Prostate gland (tissue), 2 donors: ENCODE measurements at regions not wholly inside any gene's neighbourhood (a gene's known extent, or its start where the extent isn't known, plus 50 kb on each side); places are given as distances from the start of the nearest gene placed in this dataset.

Experiments
- DNase-seq: peaks from one replicate; pipeline ENCODE4 v3.0.0-alpha.2; 2019; ENCODE audit warnings: low spot score
- H3K27ac ChIP-seq, 2 donors: fragments of 200-600 bp; sonication (generic); 2 replicates each; pipeline ENCODE4 v1.5.1; 2017 to 2019
- H3K27me3 ChIP-seq: fragments of 200-600 bp; sonication (generic); replicated peaks from 2 replicates; pipeline ENCODE4 v1.5.1; 2019; ENCODE audit not compliant: insufficient read depth
- H3K36me3 ChIP-seq, 2 donors: fragments of 200-600 bp; sonication (generic); 1 replicate in 1 of 2; 2 replicates in 1 of 2; pipeline versions ENCODE4 v1.5.1 to v1.8.1; 2017 to 2019
- H3K4me1 ChIP-seq: fragments of 200-600 bp; sonication (generic); replicated peaks from 2 replicates; pipeline ENCODE4 v1.5.1; 2019
- H3K4me3 ChIP-seq, 2 donors: fragments of 200-600 bp; sonication (generic); 2 replicates each; pipeline ENCODE4 v1.5.1; 2017 to 2019
- H3K9me3 ChIP-seq: fragments of 200-600 bp; sonication (generic); 2 replicates; pipeline ENCODE4 v1.5.1; 2017
- CTCF ChIP-seq, 4 experiments: fragments of 200-600 bp in 2 of 4; fragments of 450-650 bp in 2 of 4; sonication (generic) in 2 of 4; IDR thresholded peaks; 1 replicate in 3 of 4; 2 replicates in 1 of 4; pipeline ENCODE4 v1.5.1; 2016 to 2019; ENCODE audit warnings: antibody characterized with exemption in 4 of 4, mild to moderate bottlenecking in 2 of 4, moderate library complexity in 2 of 4
- POLR2A ChIP-seq: fragments of 450-650 bp; IDR thresholded peaks from one replicate; pipeline ENCODE4 v1.6.1; 2016; ENCODE audit warnings: antibody characterized with exemption, mild to moderate bottlenecking
- POLR2AphosphoS5 ChIP-seq: sonication (generic); formaldehyde crosslinking; IDR thresholded peaks from one replicate; pipeline ENCODE4 v1.6.1; 2017; ENCODE audit warnings: antibody characterized with exemption
- WGBS: methylation state at CpG from one replicate; pipeline ENCODE4 v1.1.5; 2018; 5-methylcytosine and 5-hydroxymethylcytosine counted together
- intact Hi-C: fragments of 100-400 bp; cut with DNase I; formaldehyde crosslinking; loops from one replicate; pipeline ENCODE4 v1.14.2; 2022

- H3K27ac ChIP-seq = no peak overlapping the region
- DNase-seq = no peak
- TF ChIP-seq POLR2AphosphoS5 (no peak), CTCF (IDR thresholded peaks at IDR 0.05) (no peak), POLR2A (no peak)
- H3K9me3 ChIP-seq = no peaks in the 10 kb centered on the region
- intact Hi-C loops = no loop called here
- no peaks in the 10 kb centered on the region for H3K27me3 ChIP-seq
- WGBS = 89% methylated on average over 4 of the region's 4 CpGs
- no peak overlapping the region for H3K4me3 ChIP-seq
- no peaks in the 10 kb centered on the region for H3K4me1 ChIP-seq
- H3K36me3 ChIP-seq = no peaks in the 10 kb centered on the region
Observed at GRCh38 chr2:198321522-198322088, 517.2 kb downstream of the PLCL1 start.

GRCh38 chr2:198316852-198317396 is 512.5 kb downstream of the PLCL1 start:
- Histone ChIP-seq H3K36me3 (no peaks in the 10 kb centered on the region), H3K27me3 (no peaks in the 10 kb centered on the region), H3K9me3 (no peaks in the 10 kb centered on the region), H3K27ac (no peak overlapping the region), H3K4me3 (no peak overlapping the region), H3K4me1 (no peaks in the 10 kb centered on the region)
- 83% methylated on average over 7 of the region's 7 CpGs for WGBS
- no peak for TF ChIP-seq POLR2A
- TF ChIP-seq CTCF (IDR thresholded peaks at IDR 0.05) = no peak
- no peak for TF ChIP-seq POLR2AphosphoS5
- intact Hi-C loops = loop anchor here (10.0 kb wide), 2 partner anchors 1148 to 1538 kb away; partner anchors contain the start of gene FTCDNL1
- no peak for DNase-seq

- Histone ChIP-seq H3K4me1 (no peaks in the 10 kb centered on the region), H3K27me3 (no peaks in the 10 kb centered on the region), H3K9me3 (no peaks in the 10 kb centered on the region), H3K36me3 (no peaks in the 10 kb centered on the region), H3K4me3 (no peak overlapping the region), H3K27ac (no peak overlapping the region)
- TF ChIP-seq POLR2A = no peak
- TF ChIP-seq CTCF (IDR thresholded peaks at IDR 0.05) = no peak
- no peak for TF ChIP-seq POLR2AphosphoS5
- 85% methylated on average over 4 of the region's 4 CpGs for WGBS
- intact Hi-C loops = loop anchor here (10.0 kb wide), 2 partner anchors 1149 to 1539 kb away; partner anchors contain the start of gene FTCDNL1
- no peak for DNase-seq
Observed at GRCh38 chr2:198315791-198316630, 511.6 kb downstream of the PLCL1 start.

- Histone ChIP-seq H3K27me3 (no peaks in the 10 kb centered on the region), H3K9me3 (no peaks in the 10 kb centered on the region), H3K36me3 (no peaks in the 10 kb centered on the region), H3K4me1 (no peaks in the 10 kb centered on the region), H3K27ac (no peak overlapping the region), H3K4me3 (no peak overlapping the region)
- WGBS = 8% methylated on average over 8 of the region's 8 CpGs
- DNase-seq = no peak
- intact Hi-C loops = loop anchor here (10.0 kb wide), 2 partner anchors 1150 to 1540 kb away; partner anchors contain the start of gene FTCDNL1
- no peak for TF ChIP-seq POLR2AphosphoS5
- peak in 3 of 4 experiments; percentile 40 to 59 (median 56) for TF ChIP-seq CTCF (IDR thresholded peaks at IDR 0.05)
Observed at GRCh38 chr2:198314559-198315153, 510.3 kb downstream of the PLCL1 start.
